Suprapubic skin (tissue), 4 donors: ENCODE measurements at regions not wholly inside any gene's neighbourhood (a gene's known extent, or its start where the extent isn't known, plus 50 kb on each side); places are given as distances from the start of the nearest gene placed in this dataset.

Experiments used
- DNase-seq, 2 donors: peaks; one replicate each; pipeline ENCODE4 v3.0.0-alpha.2; 2019; ENCODE audit warnings: low spot score in 2 of 2
- H3K27ac ChIP-seq: fragments of 200-600 bp; sonication (generic); one replicate; pipeline ENCODE4 v1.5.1; 2019
- H3K27me3 ChIP-seq: fragments of 200-600 bp; sonication (generic); one replicate; pipeline ENCODE4 v1.5.1; 2019
- H3K36me3 ChIP-seq: fragments of 200-600 bp; sonication (generic); one replicate; pipeline ENCODE4 v1.5.1; 2019
- H3K4me1 ChIP-seq: fragments of 200-600 bp; sonication (generic); one replicate; pipeline ENCODE4 v1.5.1; 2019
- H3K4me3 ChIP-seq: fragments of 200-600 bp; sonication (generic); one replicate; pipeline ENCODE4 v1.5.1; 2019; ENCODE audit warnings: mild to moderate bottlenecking
- H3K9me3 ChIP-seq: fragments of 200-600 bp; sonication (generic); one replicate; pipeline ENCODE4 v1.5.1; 2019
- EP300 ChIP-seq: sonication (generic); formaldehyde crosslinking; IDR thresholded peaks from one replicate; pipeline ENCODE4 v1.6.1; 2017; ENCODE audit warnings: antibody characterized with exemption
- POLR2A ChIP-seq, 2 donors: fragments of 450-650 bp; IDR thresholded peaks; one replicate each; pipeline ENCODE4 v1.6.1; 2017; ENCODE audit warnings: antibody characterized with exemption in 2 of 2, mild to moderate bottlenecking in 2 of 2, moderate library complexity in 2 of 2
- POLR2AphosphoS5 ChIP-seq, 3 donors: sonication (generic); formaldehyde crosslinking; IDR thresholded peaks; one replicate each; pipeline ENCODE4 v1.6.1; 2017; ENCODE audit warnings: antibody characterized with exemption in 3 of 3
- WGBS: methylation state at CpG from one replicate; pipeline ENCODE4 v1.1.5; 2018; 5-methylcytosine and 5-hydroxymethylcytosine counted together
- TF ChIP-seq, protein P1 (sequence below), 2 donors: fragments of 200-600 bp in 1 of 2; fragments of 450-650 bp in 1 of 2; sonication (generic) in 1 of 2; IDR thresholded peaks; one replicate each; pipeline ENCODE4 v1.5.1; 2016 to 2019; ENCODE audit warnings: antibody characterized with exemption in 2 of 2, mild to moderate bottlenecking in 1 of 2, moderate library complexity in 1 of 2

DNA sequence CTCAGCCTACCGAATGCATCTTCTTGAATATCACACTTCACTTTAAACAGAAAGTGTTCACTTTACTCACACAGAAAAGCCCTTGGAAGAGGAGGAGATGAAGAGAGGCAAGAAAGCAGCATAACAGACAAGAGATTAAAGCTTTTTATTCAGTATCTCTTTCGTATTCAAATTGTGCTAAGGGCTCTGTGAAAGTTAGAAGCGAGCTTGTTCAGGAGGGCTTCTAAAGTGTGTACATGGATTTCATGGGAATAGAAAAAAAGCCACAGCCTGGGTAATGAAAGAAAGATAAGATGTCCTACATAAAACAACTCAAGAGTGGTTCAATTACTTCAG is 531.9 kb downstream of the TMEM182 start:
- Histone ChIP-seq H3K4me1 (no peaks in the 10 kb centered on the region), H3K36me3 (no peaks in the 10 kb centered on the region), H3K4me3 (no peak overlapping the region), H3K27me3 (no peaks in the 10 kb centered on the region), H3K27ac (no peak overlapping the region), H3K9me3 (peaks cover 4% of the 10 kb centered on the region)
- DNase-seq = no peak
- WGBS = 45% methylated on average over 3 of the region's 3 CpGs
- TF ChIP-seq EP300 (no peak), POLR2AphosphoS5 (IDR thresholded peaks at IDR 0.05) (no peak), POLR2A (IDR thresholded peaks at IDR 0.05) (no peak)
- TF ChIP-seq, protein P1, sequence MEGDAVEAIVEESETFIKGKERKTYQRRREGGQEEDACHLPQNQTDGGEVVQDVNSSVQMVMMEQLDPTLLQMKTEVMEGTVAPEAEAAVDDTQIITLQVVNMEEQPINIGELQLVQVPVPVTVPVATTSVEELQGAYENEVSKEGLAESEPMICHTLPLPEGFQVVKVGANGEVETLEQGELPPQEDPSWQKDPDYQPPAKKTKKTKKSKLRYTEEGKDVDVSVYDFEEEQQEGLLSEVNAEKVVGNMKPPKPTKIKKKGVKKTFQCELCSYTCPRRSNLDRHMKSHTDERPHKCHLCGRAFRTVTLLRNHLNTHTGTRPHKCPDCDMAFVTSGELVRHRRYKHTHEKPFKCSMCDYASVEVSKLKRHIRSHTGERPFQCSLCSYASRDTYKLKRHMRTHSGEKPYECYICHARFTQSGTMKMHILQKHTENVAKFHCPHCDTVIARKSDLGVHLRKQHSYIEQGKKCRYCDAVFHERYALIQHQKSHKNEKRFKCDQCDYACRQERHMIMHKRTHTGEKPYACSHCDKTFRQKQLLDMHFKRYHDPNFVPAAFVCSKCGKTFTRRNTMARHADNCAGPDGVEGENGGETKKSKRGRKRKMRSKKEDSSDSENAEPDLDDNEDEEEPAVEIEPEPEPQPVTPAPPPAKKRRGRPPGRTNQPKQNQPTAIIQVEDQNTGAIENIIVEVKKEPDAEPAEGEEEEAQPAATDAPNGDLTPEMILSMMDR (IDR thresholded peaks at IDR 0.05) = no peak

DNA sequence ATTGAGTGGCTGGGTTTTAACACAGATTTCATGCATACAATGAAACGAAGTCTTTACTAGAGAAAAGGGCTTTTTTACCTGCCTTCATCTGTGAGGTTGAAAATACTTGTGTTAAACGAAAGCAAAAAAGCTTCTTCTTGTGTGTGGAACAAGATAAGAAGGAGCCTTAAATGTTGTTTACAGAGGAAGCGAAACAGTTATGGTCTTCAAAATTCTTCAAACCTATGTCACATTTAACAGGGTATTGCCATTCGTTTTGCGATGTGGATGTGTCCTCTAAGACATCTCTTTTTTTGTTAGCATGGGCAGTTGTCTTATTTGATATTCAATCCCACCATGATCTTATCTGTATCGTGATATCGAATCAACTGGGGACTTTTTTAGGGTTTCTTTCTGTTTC is 532.6 kb downstream of the TMEM182 start:
- WGBS = 74% methylated on average over 7 of the region's 7 CpGs
- Histone ChIP-seq H3K4me3 (no peak overlapping the region), H3K4me1 (no peaks in the 10 kb centered on the region), H3K27me3 (no peaks in the 10 kb centered on the region), H3K36me3 (no peaks in the 10 kb centered on the region), H3K27ac (no peak overlapping the region), H3K9me3 (peaks cover 4% of the 10 kb centered on the region)
- DNase-seq = no peak
- TF ChIP-seq POLR2A (IDR thresholded peaks at IDR 0.05) = no peak
- no peak for TF ChIP-seq EP300
- TF ChIP-seq POLR2AphosphoS5 (IDR thresholded peaks at IDR 0.05) = no peak
- TF ChIP-seq, protein P1 (IDR thresholded peaks at IDR 0.05) = no peak

- H3K4me3 ChIP-seq = no peak overlapping the region
- no peaks in the 10 kb centered on the region for H3K4me1 ChIP-seq
- H3K36me3 ChIP-seq = no peaks in the 10 kb centered on the region
- no peak overlapping the region for H3K27ac ChIP-seq
- no peak for DNase-seq
- peaks cover 8% of the 10 kb centered on the region for H3K9me3 ChIP-seq
- 73% methylated on average over 2 of the region's 2 CpGs for whole genome bisulfite sequencing
- TF ChIP-seq POLR2AphosphoS5 (IDR thresholded peaks at IDR 0.05) (no peak), EP300 (no peak), POLR2A (IDR thresholded peaks at IDR 0.05) (no peak)
- TF ChIP-seq, protein P1 (IDR thresholded peaks at IDR 0.05) = no peak
- no peaks in the 10 kb centered on the region for H3K27me3 ChIP-seq
These were observed 533.8 kb downstream of the TMEM182 start for GRCh38 chr2:103295591-103295990.

DNA sequence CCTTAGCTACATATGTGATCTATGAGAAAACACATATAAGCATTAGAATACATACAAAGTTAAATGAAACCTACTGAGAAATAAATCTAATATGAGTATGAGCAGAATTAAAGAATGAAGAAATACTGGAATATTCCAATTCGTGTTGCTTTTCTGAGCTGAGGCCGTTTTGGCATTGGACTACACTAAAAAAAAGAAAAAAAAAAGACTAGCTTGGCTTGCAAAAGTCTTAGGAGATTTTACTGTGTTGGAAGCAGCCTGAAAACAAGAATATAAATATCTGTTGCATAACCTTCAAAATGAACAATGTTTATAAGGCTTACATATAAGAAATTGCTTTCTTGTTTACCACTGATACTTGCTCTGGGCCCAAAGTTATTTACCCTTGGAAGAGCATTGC is 562.8 kb downstream of the TMEM182 start:
- no peaks in the 10 kb centered on the region for H3K27me3 ChIP-seq
- 72% methylated on average over 2 of the region's 2 CpGs for WGBS

GRCh38 chr2:103327386-103327785 is 565.6 kb downstream of the TMEM182 start:
- 40% methylated on average over 2 of the region's 2 CpGs for WGBS
- Histone ChIP-seq H3K4me1 (no peaks in the 10 kb centered on the region), H3K27ac (no peak overlapping the region), H3K4me3 (no peak overlapping the region), H3K27me3 (no peaks in the 10 kb centered on the region), H3K36me3 (no peaks in the 10 kb centered on the region), H3K9me3 (no peaks in the 10 kb centered on the region)
- no peak for TF ChIP-seq POLR2AphosphoS5 (IDR thresholded peaks at IDR 0.05)
- no peak for TF ChIP-seq POLR2A (IDR thresholded peaks at IDR 0.05)
- TF ChIP-seq, protein P1 (IDR thresholded peaks at IDR 0.05) = no peak
- no peak for TF ChIP-seq EP300
- DNase-seq = no peak

More for the DNA sequence above, 562.8 kb downstream of the TMEM182 start:
- Histone ChIP-seq H3K27ac (no peak overlapping the region), H3K36me3 (no peaks in the 10 kb centered on the region), H3K9me3 (no peaks in the 10 kb centered on the region), H3K4me3 (no peak overlapping the region), H3K4me1 (no peaks in the 10 kb centered on the region)
- TF ChIP-seq POLR2AphosphoS5 (IDR thresholded peaks at IDR 0.05) (no peak), POLR2A (IDR thresholded peaks at IDR 0.05) (no peak), EP300 (no peak)
- TF ChIP-seq, protein P1 (IDR thresholded peaks at IDR 0.05) = no peak
- DNase-seq = no peak
